GM19452 (cell line): ENCODE measurements at regions not wholly inside any gene's neighbourhood (a gene's known extent, or its start where the extent isn't known, plus 50 kb on each side); places are given as distances from the start of the nearest gene placed in this dataset.
A peak's percentile ranks its signal among the peaks of the same experiment; 100 is the strongest.

Experiments used
- ATAC-seq: cut with Tn5 transposase; IDR thresholded peaks from one replicate; pipeline ENCODE4 v1.9.1; 2021; ENCODE audit not compliant: unreplicated experiment

DNA sequence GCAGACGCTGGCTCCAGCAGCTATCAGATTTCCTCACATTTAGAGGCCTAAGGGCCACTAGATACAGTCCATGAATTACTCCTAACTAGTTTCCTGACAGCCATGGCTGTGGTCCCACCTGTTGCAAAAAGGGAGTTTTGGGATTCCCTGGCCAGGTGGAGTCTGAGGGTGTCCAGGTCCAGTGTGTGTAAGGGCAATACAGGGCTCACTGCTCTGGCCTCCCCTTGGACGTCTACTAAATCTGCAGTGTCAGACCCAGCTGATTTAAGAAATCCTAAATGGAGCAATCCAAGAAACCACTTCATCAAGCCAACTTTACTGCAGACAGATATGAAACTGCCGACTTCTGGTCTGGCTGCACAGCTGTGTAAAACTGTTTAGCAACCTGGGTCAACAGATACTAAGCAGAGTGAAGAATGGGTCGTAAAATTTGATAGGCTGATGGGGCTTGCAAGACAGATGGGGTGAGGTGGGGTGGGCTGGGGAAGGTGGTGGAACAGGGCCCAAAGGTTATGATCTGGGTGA is 116.4 kb downstream of the GADD45G start:
- no peak for ATAC-seq

DNA sequence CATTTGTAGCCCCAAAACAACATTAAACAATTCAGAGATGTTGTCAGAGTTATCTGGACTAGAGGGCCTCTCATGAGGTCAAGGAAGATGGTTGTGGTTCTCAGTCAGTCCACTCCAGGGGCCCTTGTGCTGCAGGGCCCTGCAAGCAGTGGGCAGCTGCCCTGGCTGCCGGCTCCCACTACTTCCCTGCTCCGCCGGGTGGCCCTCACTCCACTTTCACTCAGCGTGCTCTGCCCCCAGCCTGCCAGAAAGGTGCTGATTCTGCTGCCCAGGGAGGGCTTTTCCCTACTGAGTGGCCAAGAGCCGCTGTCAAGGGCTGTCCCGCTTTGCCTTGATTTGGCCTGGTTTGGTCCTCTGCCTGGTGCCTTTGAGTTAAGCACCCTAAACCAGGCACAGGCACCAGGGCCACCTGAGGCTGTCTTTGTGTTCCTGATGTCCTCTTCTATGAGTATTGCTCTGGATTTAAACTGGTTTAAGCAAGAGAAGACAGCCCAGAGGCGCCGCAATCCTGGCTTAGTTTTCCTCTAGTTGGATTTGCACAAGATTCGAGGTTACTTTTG is 117.2 kb downstream of the GADD45G start:
- ATAC-seq = no peak

DNA sequence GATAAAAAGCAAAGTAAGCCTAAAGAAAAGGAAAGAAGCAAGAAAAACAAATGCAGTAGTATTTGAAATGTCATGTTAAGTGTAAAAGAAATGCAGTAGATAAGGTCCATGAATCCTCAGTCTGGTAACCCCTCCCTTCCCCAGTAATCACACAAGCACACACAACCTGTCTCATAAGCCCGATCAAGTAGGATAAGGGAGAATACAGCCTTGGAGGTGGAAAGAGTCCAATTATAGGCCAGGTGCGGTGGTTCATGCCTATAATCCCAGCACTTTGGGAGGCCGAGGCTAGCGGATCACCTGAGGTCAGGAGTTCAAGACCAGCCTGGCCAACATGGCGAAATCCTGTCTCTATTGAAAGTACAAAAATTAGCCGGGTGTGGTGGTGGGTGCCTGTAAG is 117.9 kb downstream of the GADD45G start:
- ATAC-seq = no peak

DNA sequence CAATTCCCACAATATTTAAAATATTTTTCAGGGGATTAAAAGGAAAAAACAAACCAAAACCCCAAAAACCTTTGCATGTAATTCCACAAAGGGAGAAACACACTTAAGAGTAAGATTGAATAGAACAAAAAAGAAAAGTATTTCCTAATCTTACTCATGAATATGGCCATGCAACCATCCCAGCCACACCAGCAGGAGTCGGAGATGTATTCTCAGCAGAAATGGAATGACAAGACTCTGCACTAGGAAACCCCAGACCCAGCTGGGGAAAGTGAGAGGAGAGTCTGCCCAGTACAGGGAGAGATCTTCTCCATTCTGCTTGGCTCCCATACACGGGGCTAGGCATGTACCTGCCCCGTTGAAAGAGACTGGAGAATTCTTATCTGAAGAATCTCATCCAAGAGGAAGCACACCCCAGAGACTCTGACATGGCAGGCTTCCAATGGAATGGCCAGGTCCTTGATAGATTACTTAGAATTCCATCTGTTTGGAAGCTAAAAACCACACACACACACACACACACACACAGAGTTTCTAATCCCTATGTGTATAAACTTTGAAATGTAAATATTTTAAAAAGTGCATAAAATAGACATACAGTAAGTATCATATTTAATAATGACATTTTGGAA is 118.8 kb downstream of the GADD45G start:
- no peak for ATAC-seq

DNA sequence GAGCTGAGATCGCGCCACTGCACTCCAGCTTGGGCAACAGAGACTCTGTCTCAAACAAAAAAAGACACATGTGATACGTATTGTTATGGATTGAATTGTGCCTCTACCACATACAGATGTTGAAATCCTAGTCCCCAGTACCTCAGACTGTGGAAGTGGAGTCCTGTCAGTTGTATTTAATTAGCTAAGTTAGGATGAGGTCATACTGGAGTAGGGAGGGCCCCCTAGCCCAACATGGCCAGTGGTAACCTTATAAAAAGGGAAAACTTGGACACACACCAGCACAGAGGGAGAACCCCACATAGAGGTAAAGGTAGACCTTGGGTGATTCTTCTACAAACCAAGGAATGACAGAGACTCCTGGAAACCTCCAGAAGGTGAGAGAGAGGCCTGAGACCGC is 119.8 kb downstream of the GADD45G start:
- no peak for ATAC-seq

DNA sequence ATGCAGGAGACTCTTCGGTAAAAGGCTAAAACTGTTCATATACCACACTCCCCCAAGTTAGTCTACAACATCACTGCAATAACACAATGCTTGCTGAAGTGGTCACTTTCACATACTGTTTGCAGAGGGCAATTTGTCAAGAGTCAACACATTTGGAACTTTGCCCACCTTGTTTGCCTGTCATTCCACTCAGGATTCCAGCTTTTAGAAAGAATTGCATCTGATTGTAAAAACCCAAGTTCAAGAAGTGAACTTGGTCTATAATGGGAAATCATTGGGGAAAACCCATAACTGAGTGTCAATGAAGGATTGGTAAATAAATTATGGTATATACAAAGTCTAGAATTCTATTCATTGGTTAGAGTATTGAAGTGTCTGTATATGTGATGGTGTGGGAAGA is 120.5 kb downstream of the GADD45G start:
- ATAC-seq = no peak

DNA sequence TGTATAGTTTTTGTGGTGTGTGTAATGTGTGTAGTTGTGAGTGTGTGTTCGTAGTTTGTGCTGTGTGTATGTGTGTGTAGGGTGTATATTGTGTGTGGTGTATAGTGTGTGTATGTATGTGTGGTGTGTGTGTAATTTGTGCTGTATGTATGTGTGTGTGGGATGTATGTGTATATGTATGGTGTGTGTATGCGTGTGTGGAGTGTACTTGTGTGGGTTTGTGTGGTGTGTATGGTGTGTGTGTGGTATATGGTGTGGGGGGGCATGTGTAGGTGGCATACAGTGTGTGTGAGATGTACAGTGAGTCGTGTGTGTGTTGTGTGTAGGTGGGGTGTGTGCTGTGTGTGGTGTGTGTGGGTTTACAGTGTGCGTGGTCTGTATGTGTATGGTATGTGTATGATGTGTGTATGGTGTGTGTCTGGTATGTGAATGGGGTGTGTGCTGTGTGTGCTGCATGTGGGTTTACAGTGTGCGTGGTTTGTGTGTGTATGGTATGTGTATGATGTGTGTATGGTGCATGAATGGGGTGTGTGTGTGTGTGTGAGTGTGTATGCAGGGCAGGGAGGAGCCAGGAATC is 125.2 kb downstream of the GADD45G start:
- ATAC-seq = no peak

DNA sequence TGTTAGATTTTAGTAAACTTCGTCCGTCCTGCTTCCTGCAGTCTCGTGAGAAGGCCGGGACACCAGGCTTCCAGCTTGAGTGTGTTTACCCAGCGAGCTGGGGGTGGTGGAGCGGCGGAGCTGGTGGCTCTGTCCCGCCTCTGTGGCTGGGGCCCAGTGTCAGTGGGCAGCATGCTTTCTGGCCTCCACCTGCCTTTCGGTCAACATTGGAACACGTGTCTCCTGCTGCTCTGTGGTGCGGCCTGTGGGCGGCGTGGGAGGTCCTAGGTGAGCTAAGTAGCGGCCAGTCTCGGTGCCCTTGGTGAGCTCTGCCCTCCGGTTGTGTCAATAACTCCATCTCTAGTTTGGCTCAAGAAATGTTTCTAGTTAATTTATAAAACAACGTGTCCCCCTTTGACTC is 125.9 kb downstream of the GADD45G start:
- no peak for ATAC-seq

DNA sequence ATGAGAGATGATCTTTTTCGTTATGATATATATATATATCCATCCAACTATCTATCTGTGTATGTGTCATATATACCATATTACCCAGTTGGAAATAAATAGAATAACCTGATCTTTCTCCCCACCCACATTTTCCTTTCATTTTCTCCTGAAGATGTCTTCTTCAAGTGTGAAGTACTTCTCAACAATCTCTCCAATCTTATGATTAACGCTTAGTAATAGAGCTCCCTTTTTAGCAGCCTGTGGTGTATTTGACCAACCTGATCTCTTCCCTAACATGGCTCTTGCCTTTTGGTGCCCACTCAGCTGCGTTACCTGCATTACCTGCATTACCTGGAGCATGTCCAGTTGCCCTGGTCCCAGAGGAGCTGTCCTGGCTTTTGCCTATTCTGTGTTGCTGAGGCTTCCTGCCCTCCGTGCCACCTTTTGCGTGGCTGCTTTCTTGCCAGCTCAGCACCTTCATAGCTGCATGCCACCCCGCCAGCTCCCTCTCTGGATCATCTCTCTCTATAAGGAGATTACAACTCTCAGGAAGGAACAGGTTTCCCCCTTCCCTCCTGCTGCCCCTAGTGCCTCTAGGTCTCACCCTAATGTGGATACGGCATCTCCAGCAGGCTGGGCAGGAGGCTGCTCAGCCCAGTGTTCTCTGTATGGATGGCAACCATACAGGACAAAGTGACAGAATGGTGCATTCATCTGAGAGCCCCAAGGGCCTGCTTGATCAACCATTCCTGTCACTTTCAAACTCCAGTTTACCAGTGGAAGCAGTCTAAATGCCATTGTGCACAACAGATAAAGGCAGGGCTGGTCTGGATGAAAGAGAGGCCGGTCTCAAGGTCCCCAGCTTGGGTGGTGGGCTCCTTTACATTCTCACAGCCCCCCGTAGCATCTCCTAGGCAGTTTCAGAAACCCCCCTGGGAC is 126.7 kb downstream of the GADD45G start:
- no peak for ATAC-seq

DNA sequence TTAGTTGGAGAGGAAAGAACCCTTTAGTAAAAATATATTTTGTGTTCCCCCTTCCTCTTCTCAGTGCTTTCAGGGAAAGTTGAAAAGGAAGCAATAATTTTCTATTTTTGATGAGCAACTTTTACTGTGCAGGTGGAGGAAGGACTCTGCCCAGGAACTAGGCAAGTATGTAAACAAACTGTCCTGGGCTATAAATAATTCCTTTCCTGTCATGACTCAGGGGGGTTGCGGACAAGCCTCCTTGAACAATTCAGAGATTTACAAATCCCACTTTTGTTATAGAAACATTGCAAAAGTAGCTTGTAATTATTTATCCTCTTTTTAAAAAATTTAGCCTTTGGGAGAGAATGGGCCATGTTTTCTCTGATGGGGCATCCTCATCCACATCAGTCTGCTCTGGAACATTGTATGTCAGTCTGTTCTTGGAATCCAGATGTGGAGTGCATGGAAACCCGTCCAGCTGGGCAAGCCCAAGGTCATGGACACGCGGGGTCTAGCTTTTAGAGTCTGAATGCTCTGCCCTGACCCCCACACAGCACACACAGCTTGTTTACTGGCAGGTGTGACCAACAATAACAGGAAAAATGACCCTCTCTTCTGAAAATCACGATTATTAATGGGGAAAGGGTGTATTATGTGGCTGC is 127.6 kb downstream of the GADD45G start:
- no peak for ATAC-seq

DNA sequence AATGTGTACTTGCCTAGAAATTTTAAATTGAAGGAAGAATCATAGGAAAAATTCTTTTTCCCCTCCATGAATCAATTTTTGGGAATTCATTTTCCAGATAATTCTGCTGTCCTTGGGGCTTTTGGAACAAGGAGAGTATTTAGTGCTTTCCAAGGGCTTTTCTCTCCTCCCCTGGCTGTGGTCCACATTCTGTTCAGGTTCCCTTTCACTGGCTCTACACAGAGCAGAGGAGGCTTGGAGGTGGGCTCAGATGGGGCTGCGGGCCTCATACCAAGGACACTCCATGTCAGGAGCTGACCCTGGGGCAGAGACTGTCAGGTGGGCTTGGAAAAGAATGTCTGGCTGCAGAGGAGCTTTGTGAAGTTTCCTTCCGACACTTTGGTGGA is 128.1 kb downstream of the GADD45G start:
- no peak for ATAC-seq

DNA sequence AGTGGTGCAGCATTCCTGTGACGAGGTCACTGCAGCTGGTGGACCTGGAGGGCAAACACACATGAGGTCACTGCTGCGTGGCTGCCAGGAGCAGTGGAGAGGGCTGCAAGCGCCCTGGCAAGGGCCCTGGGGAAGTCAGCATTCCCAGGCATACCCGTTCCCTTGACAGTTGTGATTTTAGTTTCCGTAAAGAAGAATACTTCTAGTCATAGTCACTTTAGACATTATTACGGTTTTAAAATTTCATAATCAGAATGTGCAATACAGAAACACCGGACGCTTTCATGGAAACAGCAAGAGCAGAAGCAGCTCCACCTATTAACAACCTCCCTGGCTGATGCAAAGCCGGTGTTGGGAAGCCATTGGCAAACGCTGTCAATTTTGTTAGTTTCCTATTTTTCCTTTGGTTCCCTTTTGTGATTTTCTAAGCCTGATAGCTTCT is 129.8 kb downstream of the GADD45G start:
- no peak for ATAC-seq

DNA sequence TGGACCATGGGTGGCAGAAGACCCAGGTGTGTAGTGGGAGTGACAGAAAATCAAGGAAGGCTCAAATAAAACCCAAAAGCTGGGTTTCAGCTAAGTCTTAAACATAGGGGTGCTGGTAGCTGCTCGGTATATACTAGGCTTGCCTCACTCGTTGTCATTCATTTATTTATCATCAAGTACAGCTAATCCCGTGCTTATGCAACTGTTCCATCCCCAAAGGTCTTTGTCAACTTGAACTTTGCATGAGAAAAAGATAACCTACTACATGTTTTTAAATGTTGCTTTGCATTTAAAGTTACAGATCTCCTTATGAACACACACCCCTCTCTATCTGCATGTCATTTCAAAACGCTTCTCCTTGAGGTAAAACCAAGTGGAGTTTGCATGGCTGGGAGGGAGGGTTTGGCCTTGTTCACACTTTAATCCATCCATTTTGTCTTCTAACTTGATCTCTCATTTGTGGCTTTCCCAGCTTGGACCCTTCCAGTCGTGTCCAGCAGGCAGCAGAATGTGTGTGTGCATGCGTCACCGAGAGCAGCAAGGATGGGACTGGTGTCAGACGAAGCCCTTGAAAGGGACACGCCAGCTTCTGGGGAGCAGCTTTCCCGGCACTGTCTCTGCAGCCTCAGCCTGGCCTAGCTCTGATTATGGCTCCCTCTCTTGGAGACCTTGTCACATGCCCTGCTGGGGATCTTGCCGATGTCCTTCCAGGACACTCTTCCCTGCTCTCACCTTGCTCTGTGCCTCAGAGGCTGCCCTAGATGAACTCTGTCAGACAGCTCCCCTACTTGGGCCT is 133.5 kb downstream of the GADD45G start:
- ATAC-seq = no peak

DNA sequence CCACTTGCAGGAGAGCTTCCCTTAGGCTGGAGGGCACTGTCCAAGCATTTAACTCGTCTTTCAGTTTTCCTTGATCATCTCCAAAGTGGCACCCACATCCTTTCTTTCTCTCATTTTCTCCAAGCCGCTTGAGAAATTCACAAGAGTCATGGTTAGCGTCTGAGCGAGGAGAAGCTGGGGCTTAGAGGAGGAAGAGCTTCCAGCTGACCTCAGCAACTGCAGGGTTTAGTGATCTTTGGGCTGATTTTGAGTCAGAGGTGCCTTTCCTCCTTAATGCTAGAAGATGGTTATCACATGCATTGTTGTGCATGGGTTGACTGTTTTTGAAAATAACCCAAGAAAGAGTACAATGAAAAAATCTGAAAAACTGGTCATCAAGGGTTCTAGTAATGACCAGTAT is 134.7 kb downstream of the GADD45G start:
- no peak for ATAC-seq

DNA sequence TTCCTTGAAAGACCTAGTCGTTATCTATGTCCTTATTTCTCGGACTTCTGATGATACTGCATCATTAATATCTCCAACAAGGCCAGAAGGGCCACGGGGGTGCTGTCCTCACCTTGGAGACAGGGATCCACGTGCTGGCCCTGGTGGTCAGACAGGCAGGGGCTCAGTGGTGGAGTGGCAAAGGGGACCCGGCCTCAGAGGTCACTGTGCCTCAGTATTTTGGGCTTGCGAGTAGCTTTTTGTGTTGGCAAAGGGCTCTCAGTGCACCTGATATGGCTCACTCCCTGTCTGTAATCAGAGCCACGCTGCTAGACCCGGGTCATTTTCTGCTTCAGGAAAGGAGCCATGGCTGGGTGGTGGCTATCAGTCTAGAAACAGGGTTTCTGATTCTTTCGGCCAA is 135.1 kb downstream of the GADD45G start:
- no peak for ATAC-seq

DNA sequence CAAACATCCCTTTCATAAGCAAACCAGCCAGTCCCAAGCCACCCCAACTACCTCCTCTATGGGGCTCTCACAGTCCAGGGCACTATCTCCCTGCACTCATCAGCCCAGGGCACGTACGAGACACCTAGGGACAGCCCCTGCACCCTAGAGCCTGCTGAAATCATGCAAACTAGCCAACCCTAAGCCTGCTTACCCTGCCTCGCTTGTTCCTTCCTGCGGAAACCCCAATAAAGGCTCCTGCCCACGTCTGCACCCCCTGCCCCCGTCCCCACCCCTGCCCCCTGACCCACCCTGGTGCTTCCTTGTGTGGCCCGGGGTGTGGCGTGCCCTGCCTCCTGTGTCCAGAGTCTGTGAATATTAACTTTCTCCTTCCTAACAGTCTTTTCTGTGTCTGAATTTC is 135.9 kb downstream of the GADD45G start:
- no peak for ATAC-seq

DNA sequence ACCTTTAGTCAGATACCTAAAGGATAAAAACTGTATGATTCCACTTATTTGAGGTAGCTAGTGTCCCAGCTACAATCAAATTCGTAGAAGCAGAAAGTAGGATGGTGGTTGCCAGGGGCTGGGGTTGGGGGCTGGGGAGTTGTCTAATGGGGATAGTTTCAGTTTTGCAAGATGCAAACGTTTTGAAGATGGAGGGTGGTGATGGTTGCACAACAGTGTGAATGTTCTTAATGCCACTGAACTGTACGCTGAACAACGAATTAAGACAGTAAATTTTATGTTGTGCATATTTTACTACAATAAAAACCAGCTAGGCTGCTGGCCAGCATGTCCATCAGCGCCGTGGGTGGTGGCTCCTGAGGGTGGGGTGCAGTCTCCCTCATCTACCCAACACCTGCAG is 137.8 kb downstream of the GADD45G start:
- no peak for ATAC-seq

DNA sequence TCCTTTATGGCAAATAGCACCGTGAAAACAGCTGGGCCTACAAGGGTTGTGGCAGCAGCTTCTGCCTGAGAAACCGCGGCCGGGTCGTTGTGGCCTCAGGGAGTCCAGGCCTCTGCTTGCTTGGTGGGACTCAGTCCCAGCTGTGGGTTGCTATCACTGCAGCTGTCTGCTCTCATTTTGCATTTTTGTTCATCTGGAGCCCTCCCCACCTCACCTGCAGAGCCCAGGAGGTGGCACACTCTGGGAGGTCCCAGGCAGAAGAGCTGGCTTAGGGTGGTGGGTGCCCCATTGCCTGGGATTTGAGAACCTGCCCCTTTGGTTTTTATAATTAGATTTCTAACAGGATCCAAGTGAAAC is 138.4 kb downstream of the GADD45G start:
- ATAC-seq = peak; percentile 48

DNA sequence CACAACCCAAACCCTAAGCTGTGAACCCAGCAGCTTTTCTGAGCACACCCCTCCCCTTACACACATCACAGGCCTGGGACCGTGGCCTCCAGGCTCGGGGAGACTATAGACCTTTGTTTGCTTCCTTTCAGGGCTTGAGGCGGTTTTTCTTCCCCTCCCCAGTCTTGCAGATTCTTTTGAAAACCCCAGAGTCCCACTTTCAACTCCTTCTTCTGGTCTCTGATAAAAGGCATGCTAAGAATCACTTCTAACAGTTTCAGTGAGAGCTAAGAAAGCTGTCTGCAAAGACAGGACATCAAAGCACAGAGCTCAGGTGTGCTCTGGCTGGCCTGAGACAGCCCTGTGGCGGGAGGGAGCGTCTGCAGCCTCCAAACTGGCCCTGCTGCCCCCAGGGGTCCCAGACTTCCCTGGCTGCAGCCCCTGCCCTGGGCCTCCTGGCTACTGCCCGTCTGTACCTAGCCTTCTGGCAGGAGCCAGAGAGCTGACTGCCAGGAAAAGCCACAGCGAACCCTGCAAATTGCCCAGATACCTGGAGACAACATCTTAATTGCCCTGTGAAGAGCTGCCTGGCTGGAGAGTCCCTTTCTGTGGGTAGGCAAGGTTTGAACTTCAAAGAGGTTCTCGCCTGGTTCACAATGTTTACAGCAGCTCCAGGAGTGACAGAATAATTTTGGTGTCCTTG is 138.9 kb downstream of the GADD45G start:
- peak; percentile 47 for ATAC-seq

DNA sequence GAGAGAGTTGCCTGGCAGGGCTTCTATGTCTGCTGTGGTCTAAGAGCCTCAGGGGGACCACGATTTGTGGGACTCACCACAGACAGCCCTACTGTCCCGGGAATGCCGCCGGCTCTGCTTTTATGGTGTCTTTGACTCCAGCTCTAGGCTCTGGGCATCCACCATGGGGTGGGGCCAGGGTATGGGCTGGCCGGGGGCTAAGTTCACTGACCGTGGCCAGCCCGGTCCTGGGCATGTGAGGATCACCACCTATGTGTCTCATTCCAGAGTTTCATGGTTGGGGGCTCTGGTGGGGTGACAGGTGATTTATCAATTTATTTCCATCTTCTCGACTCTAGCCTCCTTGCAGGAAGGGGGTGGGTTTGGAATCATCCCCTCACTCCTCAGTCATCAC is 139.4 kb downstream of the GADD45G start:
- no peak for ATAC-seq
